ENCODE measurements at regions not wholly inside any gene's neighbourhood (a gene's known extent, or its start where the extent isn't known, plus 50 kb on each side); places are given as distances from the start of the nearest gene placed in this dataset.
A peak's percentile ranks its signal among the peaks of the same experiment; 100 is the strongest.

- no peak for DNase-seq
Measured at GRCh38 chr10:29962166-29962850, 97.1 kb downstream of the JCAD start.

GRCh38 chr10:29961351-29961750 is 98.0 kb downstream of the JCAD start:
- no peak for DNase-seq

GRCh38 chr10:29960261-29960660 is 99.1 kb downstream of the JCAD start:
- no peak for DNase-seq

GRCh38 chr10:29959586-29959985 is 99.8 kb downstream of the JCAD start:
- peak; percentile 54 for DNase-seq

GRCh38 chr10:29958440-29958839 is 100.9 kb downstream of the JCAD start:
- DNase-seq = no peak

- peak; percentile 21 for DNase-seq
Measured at GRCh38 chr10:29957907-29958331, 101.5 kb downstream of the JCAD start.

- DNase-seq = no peak
Measured at GRCh38 chr10:29957236-29957635, 102.2 kb downstream of the JCAD start.

GRCh38 chr10:29956335-29956924 is 103.0 kb downstream of the JCAD start:
- DNase-seq = no peak

GRCh38 chr10:29955329-29955935 is 104.0 kb downstream of the JCAD start:
- DNase-seq = no peak

- peak; percentile 54 for DNase-seq
Measured at GRCh38 chr10:29951441-29951931, 107.9 kb downstream of the JCAD start.

GRCh38 chr10:29950391-29950790 is 109.0 kb downstream of the JCAD start:
- DNase-seq = no peak

- DNase-seq = peak; percentile 13
Measured at GRCh38 chr10:29949411-29950011, 109.9 kb downstream of the JCAD start.

GRCh38 chr10:29948881-29949355 is 110.5 kb downstream of the JCAD start:
- peak; percentile 44 for DNase-seq

- DNase-seq = no peak
Measured at GRCh38 chr10:29947701-29948060, 111.7 kb downstream of the JCAD start.

- DNase-seq = peak; percentile 7
Measured at GRCh38 chr10:29946953-29947700, 112.3 kb downstream of the JCAD start.

GRCh38 chr10:29946614-29946952 is 112.8 kb downstream of the JCAD start:
- DNase-seq = no peak

GRCh38 chr10:29941476-29941875 is 117.9 kb downstream of the JCAD start:
- no peak for DNase-seq

- no peak for DNase-seq
Measured at GRCh38 chr10:29932991-29933390, 126.4 kb downstream of the JCAD start.

- DNase-seq = no peak
Measured at GRCh38 chr10:29931833-29932232, 127.6 kb downstream of the JCAD start.

GRCh38 chr10:29929006-29929405 is 130.4 kb downstream of the JCAD start:
- no peak for DNase-seq

GRCh38 chr10:29926693-29927048 is 132.7 kb downstream of the JCAD start:
- DNase-seq = peak; percentile 21
